GM19023 (cell line): ENCODE measurements at regions not wholly inside any gene's neighbourhood (a gene's known extent, or its start where the extent isn't known, plus 50 kb on each side); places are given as distances from the start of the nearest gene placed in this dataset.

Experiments
- ATAC-seq: cut with Tn5 transposase; IDR thresholded peaks from one replicate; pipeline ENCODE4 v1.9.1; 2021; ENCODE audit warnings: mild to moderate bottlenecking, moderate library complexity; ENCODE audit not compliant: unreplicated experiment

DNA sequence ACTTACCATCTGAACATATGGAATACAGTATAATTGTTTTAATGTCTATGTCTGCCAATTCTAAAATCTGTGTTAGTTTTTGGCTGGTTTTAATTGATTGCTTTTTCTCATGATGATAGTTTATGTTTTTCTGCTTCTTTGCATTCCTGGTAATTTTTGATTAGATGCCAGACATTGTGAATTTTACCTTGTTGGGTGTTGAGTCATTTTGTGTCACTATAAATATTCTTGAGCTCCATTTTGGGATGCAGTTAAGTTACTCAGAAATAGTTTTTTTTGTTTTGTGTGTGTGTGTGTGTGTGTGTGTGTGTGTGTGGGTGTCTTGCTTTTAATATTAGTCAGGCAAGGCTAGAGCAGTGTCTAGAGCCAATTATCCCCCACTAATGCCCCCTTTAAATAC is 818.8 kb upstream of the NR2F2 start:
- ATAC-seq, result no peak

- no peak for ATAC-seq
Measured at GRCh38 chr15:95512906-95513305, 817.6 kb upstream of the NR2F2 start.

DNA sequence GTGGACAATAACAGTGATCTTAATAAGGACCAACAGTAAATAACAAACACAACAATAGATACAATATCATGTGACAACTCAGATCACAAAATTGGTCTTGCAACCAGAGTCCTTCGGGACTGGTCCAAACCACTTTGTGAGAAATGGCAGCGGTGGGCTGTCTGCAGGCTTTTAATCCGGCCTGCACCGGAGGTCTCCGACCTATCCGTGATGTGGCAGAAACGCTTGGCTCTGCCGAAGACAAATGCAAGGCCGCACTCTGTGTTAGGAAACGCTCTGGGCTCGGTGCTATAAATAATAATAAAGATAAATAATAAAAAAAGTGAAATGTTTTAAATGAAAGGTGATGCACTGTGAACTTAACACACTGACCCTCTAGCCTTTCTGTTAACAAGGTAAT is 810.6 kb upstream of the NR2F2 start:
- ATAC-seq, result no peak

DNA sequence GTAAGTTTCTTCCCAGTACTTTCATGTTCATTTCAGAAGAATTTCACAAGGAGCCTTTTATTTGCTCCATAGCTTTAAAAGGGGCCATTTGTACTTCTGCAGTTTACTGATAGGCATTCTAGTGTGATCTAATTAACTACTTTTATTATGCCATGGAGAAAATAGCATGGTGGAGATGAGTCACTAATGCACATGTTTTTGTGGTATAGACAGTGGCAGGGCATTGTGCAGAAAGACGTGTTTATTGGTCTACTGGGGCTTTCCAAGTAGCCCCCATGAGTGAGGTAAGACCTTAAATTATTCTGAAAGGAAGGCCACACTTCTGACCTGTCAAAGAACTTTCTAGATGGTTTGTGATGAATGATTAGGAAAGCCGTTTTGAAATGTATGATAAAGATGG is 810.0 kb upstream of the NR2F2 start:
- ATAC-seq, result no peak

GRCh38 chr15:95520922-95521321 is 809.6 kb upstream of the NR2F2 start:
- ATAC-seq, result no peak

GRCh38 chr15:95522533-95522932 is 808.0 kb upstream of the NR2F2 start:
- ATAC-seq, result no peak

- no peak for ATAC-seq
Measured at GRCh38 chr15:95528920-95529319, 801.6 kb upstream of the NR2F2 start.

GRCh38 chr15:95536638-95537037 is 793.9 kb upstream of the NR2F2 start:
- ATAC-seq, result no peak

DNA sequence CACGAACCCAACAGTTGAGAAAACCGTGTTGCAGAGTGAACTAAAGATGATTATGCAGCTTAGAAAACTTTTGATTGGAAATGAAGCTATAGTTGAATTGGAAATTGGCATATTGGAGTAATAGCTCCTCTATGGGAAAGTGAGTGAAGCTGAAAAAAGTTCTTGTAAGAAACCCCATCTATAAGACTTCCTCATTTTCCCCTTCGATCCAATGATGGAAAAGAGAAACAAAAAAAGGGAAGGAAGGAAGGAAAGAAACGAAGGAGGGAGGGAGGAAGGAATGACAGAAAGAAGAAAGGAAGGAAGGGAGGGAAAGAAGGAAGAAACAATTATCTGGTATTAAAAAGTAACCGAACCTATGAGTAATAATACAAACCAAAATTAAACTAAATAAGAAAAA is 791.8 kb upstream of the NR2F2 start:
- ATAC-seq, result no peak

DNA sequence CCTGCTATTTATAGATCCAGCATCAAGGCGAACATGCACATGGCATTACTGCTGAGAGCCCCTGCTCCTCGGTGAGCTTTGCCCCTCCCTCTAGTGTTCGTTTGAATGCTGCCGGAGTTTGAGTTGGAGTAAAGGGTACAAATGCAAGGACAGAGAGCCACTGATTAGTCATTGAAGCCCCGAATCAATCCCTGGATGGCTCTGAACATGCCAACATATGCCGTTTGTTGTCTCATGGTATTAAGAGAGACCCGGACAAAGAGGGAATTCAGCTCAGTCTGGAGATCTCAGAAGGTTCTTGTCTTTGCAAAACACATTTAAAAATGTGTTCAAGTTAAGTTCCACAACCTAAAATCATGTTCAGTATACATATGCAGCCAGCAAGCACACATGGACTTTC is 789.2 kb upstream of the NR2F2 start:
- ATAC-seq, result no peak

DNA sequence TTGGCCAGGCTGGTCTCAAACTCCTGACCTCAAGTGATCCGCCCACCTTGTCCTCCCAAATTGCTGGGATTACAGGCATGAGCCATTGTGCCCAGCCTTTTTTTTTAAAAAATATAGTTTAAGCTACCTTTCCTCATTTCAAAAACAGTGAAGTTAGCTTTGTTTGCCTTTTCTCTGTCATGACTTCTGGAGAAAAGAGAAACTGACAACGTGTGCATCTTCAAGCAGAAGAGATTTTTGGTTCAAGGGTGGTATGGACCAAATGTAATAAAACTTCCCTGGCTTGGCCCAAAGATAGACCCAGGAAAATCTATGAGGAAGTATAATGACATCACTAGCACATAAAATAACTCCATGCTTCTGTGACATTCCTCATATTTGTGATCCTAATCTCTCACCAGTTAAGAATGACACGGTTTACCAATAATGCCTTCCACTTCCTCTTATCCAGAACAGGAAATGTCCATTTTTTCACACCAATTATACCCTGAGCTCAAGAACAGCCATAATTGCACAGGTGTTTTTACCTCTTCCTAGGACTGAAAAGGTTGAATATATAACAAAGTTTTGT is 781.2 kb upstream of the NR2F2 start:
- no peak for ATAC-seq

DNA sequence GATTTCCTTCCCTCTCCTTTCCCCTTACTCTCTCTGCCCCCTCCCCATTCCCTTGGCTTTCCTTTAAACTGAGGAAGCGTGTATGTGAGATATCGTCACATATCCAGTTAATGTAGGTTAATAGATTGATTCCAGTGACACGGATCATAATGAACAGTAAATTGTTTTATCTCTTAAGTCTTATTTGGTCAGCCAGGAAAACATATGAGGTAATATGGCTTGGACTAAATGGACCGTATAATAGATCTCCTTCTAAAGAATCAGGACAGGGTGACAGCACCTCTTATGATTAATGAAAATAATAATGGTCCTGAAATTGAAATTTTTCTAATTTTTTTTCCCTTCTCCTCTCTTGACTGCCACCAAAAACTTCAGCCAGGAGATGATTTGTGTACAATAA is 779.8 kb upstream of the NR2F2 start:
- ATAC-seq, result no peak

- ATAC-seq, result no peak
Measured at GRCh38 chr15:95556225-95556624, 774.3 kb upstream of the NR2F2 start.

DNA sequence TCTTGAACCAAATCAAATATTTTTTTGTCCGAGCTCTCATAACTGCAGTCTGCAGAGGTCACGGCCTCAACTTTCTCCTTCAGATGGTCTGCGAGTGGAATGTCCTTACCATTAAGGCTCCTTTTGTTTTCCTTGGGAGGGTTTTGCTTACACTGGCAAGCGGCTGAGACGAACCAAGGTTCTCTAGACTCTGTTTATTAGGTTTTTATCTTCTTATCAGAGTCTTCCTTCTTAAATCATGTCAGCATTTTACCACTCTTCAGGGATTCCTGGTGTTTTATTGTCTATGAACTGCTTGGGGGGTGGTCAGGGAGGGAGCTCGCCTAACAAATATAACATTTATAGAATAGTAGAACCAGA is 773.7 kb upstream of the NR2F2 start:
- no peak for ATAC-seq

GRCh38 chr15:95557226-95558046 is 773.1 kb upstream of the NR2F2 start:
- ATAC-seq, result no peak

GRCh38 chr15:95558131-95558530 is 772.4 kb upstream of the NR2F2 start:
- ATAC-seq, result no peak

DNA sequence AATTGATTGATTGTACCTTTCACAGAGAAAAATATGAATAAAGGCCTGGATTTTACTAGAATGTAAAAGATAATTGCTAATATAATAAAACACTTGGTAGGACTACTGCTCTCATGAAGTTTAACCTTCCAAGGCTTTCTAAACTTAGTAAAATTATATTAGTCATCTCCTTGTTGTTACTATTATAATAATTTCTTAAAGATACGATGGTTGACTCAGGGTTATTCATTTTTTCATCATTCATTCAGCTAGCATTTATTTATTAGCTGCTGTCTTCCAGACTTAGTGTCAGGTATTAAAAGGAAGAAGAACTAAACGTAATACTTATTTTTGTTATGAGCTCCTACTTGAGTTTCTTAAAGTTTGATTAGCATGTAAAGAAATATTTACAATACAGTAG is 771.6 kb upstream of the NR2F2 start:
- no peak for ATAC-seq

DNA sequence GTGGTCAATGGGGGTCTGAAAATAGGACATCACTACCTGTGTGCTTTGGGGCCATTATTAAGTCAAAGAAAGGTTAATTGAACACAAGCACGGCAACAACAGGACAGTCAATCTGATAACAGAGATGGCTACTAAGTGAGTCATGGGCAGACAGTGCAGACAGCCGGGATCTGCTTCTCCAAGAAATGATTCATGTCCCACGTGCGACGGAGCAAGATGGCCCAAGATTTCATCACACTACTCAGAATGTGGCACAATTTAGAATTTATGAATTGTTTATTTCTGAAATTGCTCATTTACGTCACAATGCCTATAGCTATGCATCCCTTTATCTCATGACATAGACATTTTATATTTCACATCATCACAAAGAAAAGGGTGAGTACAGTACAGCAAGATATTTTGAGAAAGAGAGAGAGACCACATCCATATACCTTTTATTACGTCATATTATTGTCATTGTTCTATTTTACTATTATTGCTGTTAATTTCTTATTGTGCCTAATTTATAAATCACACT is 770.6 kb upstream of the NR2F2 start:
- ATAC-seq, result no peak

DNA sequence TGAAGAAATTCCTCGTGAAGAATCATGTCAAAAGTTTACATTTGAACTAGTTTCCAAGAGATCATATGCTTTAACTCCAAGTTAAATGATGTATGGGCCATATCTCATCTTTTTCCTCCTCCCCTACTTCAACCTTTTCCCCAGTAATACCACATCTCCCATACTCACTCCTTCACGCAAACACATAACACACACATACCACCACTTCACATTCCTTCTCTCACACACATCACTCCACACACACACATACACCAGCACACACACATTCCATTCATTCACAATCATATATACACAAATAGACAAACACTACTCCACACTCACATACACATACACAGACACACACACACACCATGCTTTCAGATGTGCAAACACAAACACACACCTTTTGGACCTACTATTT is 769.0 kb upstream of the NR2F2 start:
- ATAC-seq, result no peak

- no peak for ATAC-seq
Measured at GRCh38 chr15:95563634-95564033, 766.9 kb upstream of the NR2F2 start.

- no peak for ATAC-seq
Measured at GRCh38 chr15:95565016-95565600, 765.4 kb upstream of the NR2F2 start.

- no peak for ATAC-seq
Measured at GRCh38 chr15:95565690-95566089, 764.8 kb upstream of the NR2F2 start.
